Neural cell (in vitro differentiated cells): ENCODE measurements at regions not wholly inside any gene's neighbourhood (a gene's known extent, or its start where the extent isn't known, plus 50 kb on each side); places are given as distances from the start of the nearest gene placed in this dataset.

Source experiments
- H2AFZ ChIP-seq: fragments of 200-600, 300-800 bp; sonication (generic), shearing (Covaris generic); 2 replicates; pipeline ENCODE4 v1.6.0; 2014; ENCODE audit warnings: low read depth, mild to moderate bottlenecking, antibody characterized with exemption, low read length, moderate library complexity
- H3F3A ChIP-seq: fragments of 200-600 bp; shearing (Covaris generic); 2 replicates; pipeline ENCODE4 v1.6.1; 2016; ENCODE audit warnings: mild to moderate bottlenecking, moderate library complexity, mixed read lengths, antibody characterized with exemption, low read length; ENCODE audit not compliant: insufficient read depth, poor library complexity, severe bottlenecking
- H3K27ac ChIP-seq: fragments of 200-600, 300-800 bp; sonication (generic), shearing (Covaris generic); 2 replicates; pipeline ENCODE4 v1.5.1; 2014; ENCODE audit warnings: mild to moderate bottlenecking, low read length, moderate library complexity
- H3K27me3 ChIP-seq: fragments of 300-800, 200-600 bp; sonication (generic), shearing (Covaris generic); 2 replicates; pipeline ENCODE4 v1.6.0; 2014; ENCODE audit warnings: mild to moderate bottlenecking, low read depth, low read length, moderate library complexity; ENCODE audit not compliant: insufficient read depth
- H3K36me3 ChIP-seq: fragments of 300-800, 200-600 bp; sonication (generic), shearing (Covaris generic); 2 replicates; pipeline ENCODE4 v1.5.1; 2014; ENCODE audit warnings: mild to moderate bottlenecking, antibody characterized with exemption, low read length, moderate library complexity; ENCODE audit not compliant: insufficient read depth
- H3K4me2 ChIP-seq: fragments of 300-800, 200-600 bp; sonication (generic), shearing (Covaris generic); 2 replicates; pipeline ENCODE4 v1.6.0; 2014; ENCODE audit warnings: mild to moderate bottlenecking, low read length
- H3K4me3 ChIP-seq: fragments of 300-800, 200-600 bp; sonication (generic), shearing (Covaris generic); 2 replicates; pipeline ENCODE4 v1.5.1; 2014; ENCODE audit warnings: mild to moderate bottlenecking, low read length, moderate library complexity
- H3K79me2 ChIP-seq: fragments of 200-600 bp; shearing (Covaris generic); replicated peaks from 2 replicates; pipeline ENCODE4 v1.6.0; 2014; ENCODE audit warnings: mild to moderate bottlenecking, low read length, moderate library complexity; ENCODE audit not compliant: insufficient read depth
- H3K9ac ChIP-seq: fragments of 300-800, 200-600 bp; sonication (generic), shearing (Covaris generic); 2 replicates; pipeline ENCODE4 v1.6.1; 2016; ENCODE audit warnings: mild to moderate bottlenecking, low read length, mixed read lengths
- H3K9me2 ChIP-seq: fragments of 200-600 bp; shearing (Covaris generic); 2 replicates; pipeline ENCODE4 v1.6.1; 2016; ENCODE audit warnings: mild to moderate bottlenecking, low read length, mixed read lengths; ENCODE audit not compliant: insufficient read depth
- H3K9me3 ChIP-seq: fragments of 200-600, 300-800 bp; sonication (generic), shearing (Covaris generic); 2 replicates; pipeline ENCODE4 v1.6.1; 2016; ENCODE audit warnings: mild to moderate bottlenecking, mixed run types, low read length, moderate library complexity, mixed read lengths
- H4K20me1 ChIP-seq: fragments of 200-600 bp; shearing (Covaris generic); 2 replicates; pipeline ENCODE4 v1.6.1; 2016; ENCODE audit warnings: mild to moderate bottlenecking, mixed run types; ENCODE audit not compliant: insufficient read depth
- EP300 ChIP-seq: fragments of 450-650 bp; conservative IDR thresholded peaks from 2 replicates; pipeline ENCODE4 v1.6.1; 2014; ENCODE audit warnings: antibody characterized with exemption, mild to moderate bottlenecking, moderate library complexity; ENCODE audit not compliant: poor library complexity, severe bottlenecking
- EZH2 ChIP-seq: fragments of 200-600, 300-800 bp; shearing (Covaris generic), sonication (generic); IDR thresholded peaks from 2 replicates; pipeline ENCODE4 v1.6.1; 2014; ENCODE audit warnings: antibody characterized with exemption, low read length, borderline replicate concordance, mild to moderate bottlenecking; ENCODE audit not compliant: insufficient read depth, poor library complexity, severe bottlenecking
- MXI1 ChIP-seq: fragments of 450-650 bp; conservative IDR thresholded peaks from 2 replicates; pipeline ENCODE4 v1.6.1; 2014; ENCODE audit warnings: antibody characterized with exemption, mild to moderate bottlenecking; ENCODE audit not compliant: poor library complexity, severe bottlenecking
- POLR2AphosphoS5 ChIP-seq: IDR thresholded peaks from 2 replicates; pipeline ENCODE4 v1.6.1; 2012
- RAD21 ChIP-seq: fragments of 450-650 bp; conservative IDR thresholded peaks from 2 replicates; pipeline ENCODE4 v1.6.1; 2014; ENCODE audit warnings: antibody characterized with exemption, mild to moderate bottlenecking, moderate library complexity
- SMC3 ChIP-seq: fragments of 450-650 bp; conservative IDR thresholded peaks from 2 replicates; pipeline ENCODE4 v1.6.1; 2014; ENCODE audit warnings: antibody characterized with exemption, mild to moderate bottlenecking, moderate library complexity; ENCODE audit not compliant: poor library complexity
- TAF1 ChIP-seq: IDR thresholded peaks from 2 replicates; pipeline ENCODE4 v1.6.1; 2012; ENCODE audit warnings: low read depth
- TF ChIP-seq, protein P1 (sequence below): fragments of 450-650 bp; IDR thresholded peaks from 2 replicates; pipeline ENCODE4 v1.5.1; 2014; ENCODE audit warnings: antibody characterized with exemption, mild to moderate bottlenecking, moderate library complexity; ENCODE audit not compliant: poor library complexity, severe bottlenecking
- TF ChIP-seq, protein P2 (sequence below): IDR thresholded peaks from 2 replicates; pipeline ENCODE4 v1.6.1; 2012; ENCODE audit warnings: borderline replicate concordance

DNA sequence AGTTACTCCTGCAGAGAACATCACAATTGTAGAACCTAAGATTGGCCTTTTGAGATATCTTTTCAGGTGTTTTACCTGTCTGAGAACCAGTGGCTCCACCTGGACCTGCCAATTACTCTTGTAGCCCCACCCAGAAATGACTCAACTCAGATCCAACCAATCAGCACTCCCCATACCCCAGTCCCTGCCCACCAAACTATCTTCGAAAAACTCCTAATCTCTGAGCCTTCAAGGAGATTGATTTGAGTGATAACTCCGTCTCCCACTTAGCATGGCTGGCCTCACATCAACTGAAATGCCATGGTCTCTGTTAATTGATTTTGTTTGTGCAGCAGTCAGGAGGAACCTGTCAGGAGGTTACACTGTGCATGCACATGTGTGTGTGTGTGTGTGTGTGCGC lies 103.6 kb downstream of the MTNR1B start:
- no peak overlapping the region for H3K4me2 ChIP-seq
- H3K27me3 ChIP-seq = no peaks in the 10 kb centered on the region
- H3K9ac ChIP-seq = no peak overlapping the region
- no peak overlapping the region for H2AFZ ChIP-seq
- H3K9me2 ChIP-seq = no peaks in the 10 kb centered on the region
- no peaks in the 10 kb centered on the region for H3F3A ChIP-seq
- no peaks in the 10 kb centered on the region for H3K36me3 ChIP-seq
- H3K9me3 ChIP-seq = no peaks in the 10 kb centered on the region
- no peaks in the 10 kb centered on the region for H3K79me2 ChIP-seq
- no peaks in the 10 kb centered on the region for H4K20me1 ChIP-seq
- TF ChIP-seq POLR2AphosphoS5 (no peak), EZH2 (no peak), TAF1 (no peak), MXI1 (no peak), RAD21 (no peak), SMC3 (no peak), EP300 (no peak)
- TF ChIP-seq, protein P1, sequence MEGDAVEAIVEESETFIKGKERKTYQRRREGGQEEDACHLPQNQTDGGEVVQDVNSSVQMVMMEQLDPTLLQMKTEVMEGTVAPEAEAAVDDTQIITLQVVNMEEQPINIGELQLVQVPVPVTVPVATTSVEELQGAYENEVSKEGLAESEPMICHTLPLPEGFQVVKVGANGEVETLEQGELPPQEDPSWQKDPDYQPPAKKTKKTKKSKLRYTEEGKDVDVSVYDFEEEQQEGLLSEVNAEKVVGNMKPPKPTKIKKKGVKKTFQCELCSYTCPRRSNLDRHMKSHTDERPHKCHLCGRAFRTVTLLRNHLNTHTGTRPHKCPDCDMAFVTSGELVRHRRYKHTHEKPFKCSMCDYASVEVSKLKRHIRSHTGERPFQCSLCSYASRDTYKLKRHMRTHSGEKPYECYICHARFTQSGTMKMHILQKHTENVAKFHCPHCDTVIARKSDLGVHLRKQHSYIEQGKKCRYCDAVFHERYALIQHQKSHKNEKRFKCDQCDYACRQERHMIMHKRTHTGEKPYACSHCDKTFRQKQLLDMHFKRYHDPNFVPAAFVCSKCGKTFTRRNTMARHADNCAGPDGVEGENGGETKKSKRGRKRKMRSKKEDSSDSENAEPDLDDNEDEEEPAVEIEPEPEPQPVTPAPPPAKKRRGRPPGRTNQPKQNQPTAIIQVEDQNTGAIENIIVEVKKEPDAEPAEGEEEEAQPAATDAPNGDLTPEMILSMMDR = no peak
- TF ChIP-seq, protein P2, sequence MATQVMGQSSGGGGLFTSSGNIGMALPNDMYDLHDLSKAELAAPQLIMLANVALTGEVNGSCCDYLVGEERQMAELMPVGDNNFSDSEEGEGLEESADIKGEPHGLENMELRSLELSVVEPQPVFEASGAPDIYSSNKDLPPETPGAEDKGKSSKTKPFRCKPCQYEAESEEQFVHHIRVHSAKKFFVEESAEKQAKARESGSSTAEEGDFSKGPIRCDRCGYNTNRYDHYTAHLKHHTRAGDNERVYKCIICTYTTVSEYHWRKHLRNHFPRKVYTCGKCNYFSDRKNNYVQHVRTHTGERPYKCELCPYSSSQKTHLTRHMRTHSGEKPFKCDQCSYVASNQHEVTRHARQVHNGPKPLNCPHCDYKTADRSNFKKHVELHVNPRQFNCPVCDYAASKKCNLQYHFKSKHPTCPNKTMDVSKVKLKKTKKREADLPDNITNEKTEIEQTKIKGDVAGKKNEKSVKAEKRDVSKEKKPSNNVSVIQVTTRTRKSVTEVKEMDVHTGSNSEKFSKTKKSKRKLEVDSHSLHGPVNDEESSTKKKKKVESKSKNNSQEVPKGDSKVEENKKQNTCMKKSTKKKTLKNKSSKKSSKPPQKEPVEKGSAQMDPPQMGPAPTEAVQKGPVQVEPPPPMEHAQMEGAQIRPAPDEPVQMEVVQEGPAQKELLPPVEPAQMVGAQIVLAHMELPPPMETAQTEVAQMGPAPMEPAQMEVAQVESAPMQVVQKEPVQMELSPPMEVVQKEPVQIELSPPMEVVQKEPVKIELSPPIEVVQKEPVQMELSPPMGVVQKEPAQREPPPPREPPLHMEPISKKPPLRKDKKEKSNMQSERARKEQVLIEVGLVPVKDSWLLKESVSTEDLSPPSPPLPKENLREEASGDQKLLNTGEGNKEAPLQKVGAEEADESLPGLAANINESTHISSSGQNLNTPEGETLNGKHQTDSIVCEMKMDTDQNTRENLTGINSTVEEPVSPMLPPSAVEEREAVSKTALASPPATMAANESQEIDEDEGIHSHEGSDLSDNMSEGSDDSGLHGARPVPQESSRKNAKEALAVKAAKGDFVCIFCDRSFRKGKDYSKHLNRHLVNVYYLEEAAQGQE = no peak
- H3K4me3 ChIP-seq = no peak overlapping the region
- H3K27ac ChIP-seq = no peak overlapping the region

DNA sequence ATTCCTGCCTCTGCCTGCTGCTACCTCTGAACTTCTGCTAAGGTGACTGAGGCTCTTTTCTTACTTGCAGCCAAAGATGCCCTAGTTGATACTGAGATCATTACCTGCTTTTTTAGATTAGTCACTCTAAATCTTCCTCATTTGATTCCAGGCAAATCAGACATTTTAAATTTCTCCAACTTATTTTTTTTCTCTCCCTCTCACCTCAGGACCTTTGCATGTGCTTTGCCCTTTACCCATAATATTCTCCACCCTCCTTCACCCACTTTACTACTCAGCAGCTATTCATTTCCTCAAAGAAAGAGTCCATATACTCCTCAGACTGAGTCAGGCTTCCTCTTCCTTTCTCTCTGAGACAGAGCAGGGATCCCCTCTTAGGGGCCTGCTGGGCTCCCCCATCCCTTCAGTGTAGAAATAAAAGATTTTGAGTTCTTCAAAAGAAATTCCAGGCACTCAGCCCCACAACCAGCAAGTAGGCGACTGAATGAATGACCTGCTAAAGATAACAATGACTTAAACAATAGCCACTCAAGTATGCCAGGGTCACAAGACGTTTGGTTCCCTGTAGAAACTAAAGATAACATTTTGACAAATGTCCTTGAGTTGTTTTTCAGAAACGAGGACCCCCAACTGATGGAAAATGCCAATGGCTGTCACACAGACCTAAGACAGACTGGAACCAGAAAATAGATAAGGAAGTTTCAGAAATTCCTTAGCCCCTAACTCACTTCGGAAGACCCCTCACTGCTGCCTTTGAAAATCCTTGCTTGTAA lies 104.2 kb downstream of the MTNR1B start:
- Histone ChIP-seq H3K9ac (no peak overlapping the region), H3K4me2 (no peak overlapping the region), H3K9me2 (no peaks in the 10 kb centered on the region), H4K20me1 (no peaks in the 10 kb centered on the region), H3F3A (no peaks in the 10 kb centered on the region), H3K79me2 (no peaks in the 10 kb centered on the region), H3K27me3 (no peaks in the 10 kb centered on the region), H3K27ac (no peak overlapping the region), H3K9me3 (no peaks in the 10 kb centered on the region), H3K36me3 (no peaks in the 10 kb centered on the region), H3K4me3 (no peak overlapping the region), H2AFZ (no peak overlapping the region)
- no peak for TF ChIP-seq SMC3

DNA sequence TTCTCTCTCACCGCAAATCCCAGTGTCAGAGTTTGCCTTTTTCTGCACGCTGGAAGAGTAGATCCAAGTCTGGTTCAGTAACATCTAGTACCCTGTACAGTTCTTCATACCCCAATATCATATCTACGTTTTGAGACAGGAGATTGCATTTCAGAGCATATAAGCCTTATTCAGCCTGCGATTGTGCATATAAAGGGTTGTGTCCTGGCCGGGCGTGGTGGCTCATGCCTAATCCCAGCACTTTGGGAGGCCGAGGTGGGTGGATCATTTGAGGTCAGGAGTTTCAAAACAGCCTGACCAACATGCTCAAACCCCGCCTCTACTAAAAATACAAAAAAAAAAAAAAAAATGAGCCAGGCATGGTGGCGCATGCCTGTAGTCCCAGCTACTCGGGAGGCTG lies 104.9 kb downstream of the MTNR1B start:
- no peak overlapping the region for H3K9ac ChIP-seq
- no peak overlapping the region for H3K27ac ChIP-seq
- H3K4me2 ChIP-seq = no peak overlapping the region
- no peaks in the 10 kb centered on the region for H3K79me2 ChIP-seq
- H3K36me3 ChIP-seq = no peaks in the 10 kb centered on the region
- no peaks in the 10 kb centered on the region for H3F3A ChIP-seq
- no peaks in the 10 kb centered on the region for H3K27me3 ChIP-seq
- TF ChIP-seq MXI1 (no peak), TAF1 (no peak), EZH2 (no peak), EP300 (no peak), POLR2AphosphoS5 (no peak)
- TF ChIP-seq, protein P1 = no peak
- TF ChIP-seq, protein P2 = no peak
- H3K9me3 ChIP-seq = no peaks in the 10 kb centered on the region
- no peak overlapping the region for H2AFZ ChIP-seq
- H3K9me2 ChIP-seq = no peaks in the 10 kb centered on the region
- H3K4me3 ChIP-seq = no peak overlapping the region
- H4K20me1 ChIP-seq = no peaks in the 10 kb centered on the region
